GM12873 (cell line): ENCODE measurements at regions not wholly inside any gene's neighbourhood (a gene's known extent, or its start where the extent isn't known, plus 50 kb on each side); places are given as distances from the start of the nearest gene placed in this dataset.

Experiments
- TF ChIP-seq, protein P1 (sequence below): IDR thresholded peaks from 2 replicates; pipeline ENCODE4 v1.5.1; 2012; ENCODE audit warnings: low read depth, mild to moderate bottlenecking, moderate library complexity, low read length, control low read depth; ENCODE audit not compliant: insufficient read depth; ENCODE audit errors: missing control alignments

DNA sequence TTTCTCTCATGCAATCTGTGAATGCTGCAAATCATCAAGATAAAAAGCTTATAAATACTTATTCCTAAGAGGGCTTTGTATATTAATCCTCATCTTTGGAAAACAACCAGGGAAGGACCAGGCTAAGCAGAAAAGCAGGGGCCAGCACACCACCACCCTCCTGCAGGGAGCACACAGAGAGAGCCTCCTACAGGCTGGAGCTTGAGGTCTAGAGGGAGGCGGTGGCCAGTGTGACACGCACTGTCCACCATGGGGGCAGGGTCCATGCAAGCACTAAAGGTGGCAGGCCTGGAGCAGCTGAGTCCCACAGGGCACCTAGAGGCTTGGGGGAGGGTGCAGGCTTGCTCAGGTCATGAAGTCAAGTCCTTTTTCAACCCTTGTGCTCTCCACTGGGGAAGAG lies 236.9 kb downstream of the TACR3 start:
- TF ChIP-seq, protein P1, sequence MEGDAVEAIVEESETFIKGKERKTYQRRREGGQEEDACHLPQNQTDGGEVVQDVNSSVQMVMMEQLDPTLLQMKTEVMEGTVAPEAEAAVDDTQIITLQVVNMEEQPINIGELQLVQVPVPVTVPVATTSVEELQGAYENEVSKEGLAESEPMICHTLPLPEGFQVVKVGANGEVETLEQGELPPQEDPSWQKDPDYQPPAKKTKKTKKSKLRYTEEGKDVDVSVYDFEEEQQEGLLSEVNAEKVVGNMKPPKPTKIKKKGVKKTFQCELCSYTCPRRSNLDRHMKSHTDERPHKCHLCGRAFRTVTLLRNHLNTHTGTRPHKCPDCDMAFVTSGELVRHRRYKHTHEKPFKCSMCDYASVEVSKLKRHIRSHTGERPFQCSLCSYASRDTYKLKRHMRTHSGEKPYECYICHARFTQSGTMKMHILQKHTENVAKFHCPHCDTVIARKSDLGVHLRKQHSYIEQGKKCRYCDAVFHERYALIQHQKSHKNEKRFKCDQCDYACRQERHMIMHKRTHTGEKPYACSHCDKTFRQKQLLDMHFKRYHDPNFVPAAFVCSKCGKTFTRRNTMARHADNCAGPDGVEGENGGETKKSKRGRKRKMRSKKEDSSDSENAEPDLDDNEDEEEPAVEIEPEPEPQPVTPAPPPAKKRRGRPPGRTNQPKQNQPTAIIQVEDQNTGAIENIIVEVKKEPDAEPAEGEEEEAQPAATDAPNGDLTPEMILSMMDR = no peak

DNA sequence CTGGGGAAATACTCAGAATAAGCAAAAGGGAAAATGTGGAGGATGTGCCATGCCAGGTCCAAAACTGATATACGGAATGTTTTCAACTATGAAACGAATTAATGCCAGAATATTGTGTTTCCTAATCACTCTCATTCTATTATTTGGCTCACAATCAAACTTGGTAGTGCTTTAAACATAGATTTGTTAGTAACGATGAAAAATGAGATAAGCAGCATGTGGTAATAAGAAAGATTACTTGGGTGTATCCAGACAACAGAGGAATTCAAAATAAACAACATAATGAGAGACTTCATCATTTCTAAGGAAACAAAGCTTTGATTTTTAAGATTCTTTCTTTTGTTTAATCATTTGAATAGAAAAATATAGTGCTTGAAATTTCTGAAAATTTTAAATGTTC lies 237.3 kb downstream of the TACR3 start:
- TF ChIP-seq, protein P1 = no peak

DNA sequence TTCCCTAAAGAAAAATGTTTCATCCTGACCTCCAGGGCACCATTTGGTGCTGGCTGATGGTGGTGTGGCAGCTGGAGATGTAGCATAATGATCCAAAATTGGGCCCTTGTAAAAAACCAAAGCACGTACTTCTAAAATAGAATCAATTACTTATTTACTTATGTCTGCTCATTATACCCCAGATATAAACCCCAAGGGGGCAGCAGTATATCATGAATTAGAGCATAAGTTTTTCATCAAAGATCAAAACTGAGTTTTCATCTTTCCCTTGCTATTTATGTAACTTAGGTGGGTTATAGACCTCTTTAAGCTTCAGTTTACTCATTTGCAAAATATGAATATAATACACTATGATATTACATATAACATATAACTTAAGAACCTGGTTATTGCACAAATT lies 241.1 kb downstream of the TACR3 start:
- TF ChIP-seq, protein P1 = no peak

DNA sequence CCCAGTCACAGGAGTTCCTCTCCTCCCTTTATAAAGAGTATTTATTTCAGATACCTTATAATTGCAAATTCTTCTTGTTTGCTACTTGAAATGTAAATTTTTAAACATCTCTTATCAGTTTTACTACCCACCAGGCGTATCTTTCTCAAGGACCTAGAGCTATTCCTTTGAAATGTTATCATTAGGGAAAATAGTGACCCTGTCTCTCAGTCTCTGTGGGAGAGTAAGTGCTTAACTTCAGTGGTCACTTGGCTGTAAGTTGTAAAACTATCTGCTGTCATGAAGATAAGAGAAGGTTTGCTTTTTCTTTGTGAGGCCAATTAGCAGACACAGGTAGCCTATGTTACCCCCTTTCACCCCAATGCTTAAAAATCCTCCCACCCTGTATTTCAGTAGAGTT lies 241.6 kb downstream of the TACR3 start:
- TF ChIP-seq, protein P1 = no peak

DNA sequence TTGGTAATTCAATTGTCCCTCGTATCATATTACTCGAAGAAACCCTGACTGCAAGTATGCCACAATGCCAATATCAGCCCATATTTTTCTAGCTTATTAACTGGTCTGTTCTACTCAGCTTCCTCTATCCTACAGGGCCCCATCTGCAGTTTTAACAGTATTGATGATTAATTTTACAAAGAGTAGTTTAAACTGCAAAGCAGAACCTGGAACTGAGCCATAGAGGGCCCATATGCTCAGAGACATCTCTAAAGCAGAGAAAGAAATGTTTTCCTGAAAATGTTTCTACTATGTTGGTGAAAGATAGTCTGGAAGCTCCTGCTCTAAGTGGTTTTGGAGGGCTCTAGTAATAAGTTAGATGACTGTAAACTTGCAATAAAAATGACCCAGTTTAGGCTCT lies 259.4 kb upstream of the CENPE start:
- TF ChIP-seq, protein P1 = no peak

DNA sequence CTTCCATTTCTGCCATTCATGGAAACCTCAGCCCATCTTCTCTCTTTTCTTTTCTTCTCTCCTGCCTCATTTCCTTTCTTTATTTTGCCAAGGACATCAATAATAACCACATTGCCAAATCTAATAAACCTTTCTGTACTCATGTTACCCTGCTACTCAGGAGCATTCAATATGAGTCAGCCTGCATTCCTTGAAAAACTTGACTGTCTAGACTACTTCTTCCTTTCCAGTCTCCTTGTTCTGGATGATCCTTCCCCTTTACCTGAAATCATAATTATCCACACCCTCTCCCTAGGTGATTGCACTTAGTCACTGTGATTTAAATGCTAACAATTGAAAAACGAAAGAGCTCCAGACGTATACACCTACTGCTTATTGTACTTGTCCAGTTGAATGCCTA lies 253.2 kb upstream of the CENPE start:
- TF ChIP-seq, protein P1 = no peak

DNA sequence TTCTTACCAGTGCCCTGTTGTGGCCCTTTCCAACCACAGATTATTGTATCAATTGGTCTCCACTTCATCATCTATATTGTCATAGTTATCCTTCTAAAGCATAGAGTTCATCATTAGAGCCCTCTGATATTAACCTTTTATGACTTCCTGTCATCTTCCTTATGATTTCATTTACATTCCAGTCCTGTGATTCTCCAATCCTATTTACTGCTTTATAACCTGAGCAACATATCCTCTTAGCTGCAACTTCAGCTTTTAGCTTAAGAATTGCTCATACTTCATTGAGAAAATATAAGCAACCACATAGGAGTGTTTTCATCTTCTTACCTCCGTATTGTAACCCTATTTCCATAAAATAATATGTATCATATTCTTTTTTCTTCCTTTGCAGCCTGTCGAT lies 252.6 kb upstream of the CENPE start:
- TF ChIP-seq, protein P1 = no peak
